ENCODE measurements at regions not wholly inside any gene's neighbourhood (a gene's known extent, or its start where the extent isn't known, plus 50 kb on each side); places are given as distances from the start of the nearest gene placed in this dataset.
A peak's percentile ranks its signal among the peaks of the same experiment; 100 is the strongest.

GRCh38 chr4:24364249-24364648, 220.1 kb downstream of the DHX15 start:
- no peak for DNase-seq (ENCODE audit: low spot score)

GRCh38 chr4:24363751-24364150, 220.6 kb downstream of the DHX15 start:
- DNase-seq (ENCODE audit: low spot score) = no peak

GRCh38 chr4:24352112-24352511, 232.2 kb downstream of the DHX15 start:
- DNase-seq (ENCODE audit: low spot score) = no peak

GRCh38 chr4:24349168-24349996, 235.0 kb downstream of the DHX15 start:
- peak; percentile 8 for DNase-seq (ENCODE audit: low spot score)

- DNase-seq (ENCODE audit: low spot score) = no peak
These were observed 245.1 kb downstream of the DHX15 start for GRCh38 chr4:24339260-24339659.

GRCh38 chr4:24337451-24338190, 246.7 kb downstream of the DHX15 start:
- DNase-seq (ENCODE audit: low spot score) = no peak

- DNase-seq (ENCODE audit: low spot score) = no peak
These were observed 248.7 kb downstream of the DHX15 start for GRCh38 chr4:24335616-24336015.

GRCh38 chr4:24334906-24335305, 249.4 kb downstream of the DHX15 start:
- no peak for DNase-seq (ENCODE audit: low spot score)

- no peak for DNase-seq (ENCODE audit: low spot score)
These were observed 253.8 kb downstream of the DHX15 start for GRCh38 chr4:24330573-24330972.

- no peak for DNase-seq (ENCODE audit: low spot score)
These were observed 254.2 kb downstream of the DHX15 start for GRCh38 chr4:24330172-24330571.

- DNase-seq (ENCODE audit: low spot score) = no peak
These were observed 255.6 kb downstream of the DHX15 start for GRCh38 chr4:24328711-24329110.

GRCh38 chr4:24328310-24328709, 256.0 kb downstream of the DHX15 start:
- no peak for DNase-seq (ENCODE audit: low spot score)

GRCh38 chr4:24322995-24323394, 261.4 kb downstream of the DHX15 start:
- DNase-seq (ENCODE audit: low spot score) = no peak

- no peak for DNase-seq (ENCODE audit: low spot score)
These were observed 261.8 kb downstream of the DHX15 start for GRCh38 chr4:24322511-24322910.

GRCh38 chr4:24321616-24322015, 262.7 kb downstream of the DHX15 start:
- DNase-seq (ENCODE audit: low spot score) = no peak

- no peak for DNase-seq (ENCODE audit: low spot score)
These were observed 263.2 kb downstream of the DHX15 start for GRCh38 chr4:24321131-24321530.

- DNase-seq (ENCODE audit: low spot score) = no peak
These were observed 265.0 kb downstream of the DHX15 start for GRCh38 chr4:24319387-24319786.

GRCh38 chr4:24315056-24315455, 269.3 kb downstream of the DHX15 start:
- DNase-seq (ENCODE audit: low spot score) = no peak

- no peak for DNase-seq (ENCODE audit: low spot score)
These were observed 272.0 kb downstream of the DHX15 start for GRCh38 chr4:24312261-24312913.

- DNase-seq (ENCODE audit: low spot score) = no peak
These were observed 280.4 kb downstream of the DHX15 start for GRCh38 chr4:24303926-24304325.

- DNase-seq (ENCODE audit: low spot score) = no peak
These were observed 285.4 kb downstream of the DHX15 start for GRCh38 chr4:24298911-24299310.

GRCh38 chr4:24287096-24287495, 297.3 kb downstream of the DHX15 start:
- DNase-seq (ENCODE audit: low spot score) = no peak

- no peak for DNase-seq (ENCODE audit: low spot score)
These were observed 298.6 kb downstream of the DHX15 start for GRCh38 chr4:24285759-24286158.

Measured in NAMALWA (cell line).